ENCODE measurements at regions not wholly inside any gene's neighbourhood (a gene's known extent, or its start where the extent isn't known, plus 50 kb on each side); places are given as distances from the start of the nearest gene placed in this dataset.

DNA sequence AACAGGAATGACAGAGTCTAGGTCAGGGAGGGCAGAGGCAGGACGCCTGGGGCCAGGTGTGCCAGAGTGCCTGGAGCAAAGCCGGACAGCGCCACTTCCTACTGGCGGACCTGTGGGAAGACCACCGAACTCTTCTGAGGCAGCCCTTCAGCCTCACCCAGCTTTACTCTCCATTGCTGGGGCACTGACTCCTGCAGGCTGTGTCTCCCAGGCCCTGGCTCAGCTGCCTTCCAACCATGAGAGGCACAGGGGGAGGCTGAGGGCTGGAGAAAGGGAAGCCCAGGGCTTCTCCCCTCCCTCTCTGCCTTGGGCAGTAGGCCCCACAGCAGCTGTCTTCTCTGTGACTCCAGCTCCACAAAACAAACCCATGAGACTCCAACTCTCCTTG, 139.6 kb upstream of the UNC5B start:
- DNase-seq: no peak

- DNase-seq: no peak
These were observed 138.8 kb upstream of the UNC5B start for GRCh38 chr10:71073451-71074175.

GRCh38 chr10:71074176-71074755, 138.1 kb upstream of the UNC5B start:
- no peak for DNase-seq

GRCh38 chr10:71075086-71075758, 137.1 kb upstream of the UNC5B start:
- no peak for DNase-seq

DNA sequence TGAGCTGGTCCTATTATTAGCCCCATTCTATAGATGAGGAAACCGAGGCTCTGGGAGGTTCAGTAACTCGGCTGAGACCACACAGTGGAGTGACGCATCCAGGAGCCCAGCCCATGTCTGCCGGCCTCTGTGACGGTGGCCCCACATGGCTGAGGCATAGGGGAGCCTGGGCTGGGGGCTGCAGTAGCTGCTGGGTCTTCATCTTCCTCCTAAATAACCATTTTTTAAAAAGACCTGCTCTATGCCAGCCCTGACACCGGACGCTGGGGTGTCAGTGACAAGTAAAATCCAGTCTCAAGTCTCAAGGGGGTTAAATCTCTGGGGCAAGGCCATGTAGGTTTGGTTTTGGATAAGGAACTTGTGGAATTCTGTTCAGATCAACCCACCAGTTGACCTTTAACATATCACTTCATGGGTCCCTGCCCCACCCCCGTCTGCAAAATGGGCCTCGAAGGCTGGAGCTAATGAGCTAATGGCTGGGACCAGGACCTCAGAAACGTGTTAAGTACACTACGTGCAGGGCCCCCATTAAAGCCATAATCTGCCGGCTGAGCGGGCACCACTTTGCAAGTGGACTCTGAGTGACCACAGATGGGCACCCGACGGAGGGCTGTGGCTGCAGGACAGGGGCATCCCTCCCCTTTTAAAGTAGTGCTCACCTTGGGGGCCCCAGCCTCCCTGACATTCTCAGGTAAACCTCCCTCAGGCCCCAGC, 136.5 kb upstream of the UNC5B start:
- no peak for DNase-seq

DNA sequence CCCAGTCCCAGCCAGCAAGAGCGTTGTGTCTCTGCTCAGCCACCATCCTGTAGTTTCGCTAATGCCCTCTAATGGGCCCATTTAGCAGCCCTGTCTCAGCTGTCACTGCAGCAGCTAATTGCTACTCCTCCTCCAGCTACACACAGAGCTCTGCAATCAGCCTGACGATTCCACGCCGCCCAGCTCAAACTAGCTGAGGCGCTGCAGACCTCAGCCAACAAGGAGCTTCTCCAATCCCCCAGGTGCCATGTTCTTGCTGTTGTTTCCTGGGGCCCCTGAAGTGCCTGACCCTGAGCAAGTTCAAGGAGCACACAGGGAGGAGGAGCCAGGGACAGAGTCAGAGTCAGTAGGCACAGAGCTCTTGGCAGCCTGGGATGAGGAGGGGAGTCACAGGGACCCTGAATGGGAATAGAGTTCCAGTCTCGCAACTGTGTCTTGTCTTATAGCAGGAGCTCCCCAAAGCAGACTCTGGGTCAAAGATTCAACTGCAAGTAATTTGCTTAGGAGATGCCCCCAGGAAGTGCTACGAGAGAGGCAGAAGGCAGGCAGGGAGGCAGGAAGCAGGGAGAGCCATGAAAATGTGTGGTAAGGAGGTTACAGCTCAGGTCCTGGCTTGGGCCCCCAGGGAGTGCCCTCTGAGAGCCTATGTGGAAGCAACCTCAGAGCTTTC, 135.8 kb upstream of the UNC5B start:
- DNase-seq: no peak

- no peak for DNase-seq
These were observed 135.2 kb upstream of the UNC5B start for GRCh38 chr10:71077143-71077581.

GRCh38 chr10:71077796-71078453, 134.4 kb upstream of the UNC5B start:
- DNase-seq: no peak

DNA sequence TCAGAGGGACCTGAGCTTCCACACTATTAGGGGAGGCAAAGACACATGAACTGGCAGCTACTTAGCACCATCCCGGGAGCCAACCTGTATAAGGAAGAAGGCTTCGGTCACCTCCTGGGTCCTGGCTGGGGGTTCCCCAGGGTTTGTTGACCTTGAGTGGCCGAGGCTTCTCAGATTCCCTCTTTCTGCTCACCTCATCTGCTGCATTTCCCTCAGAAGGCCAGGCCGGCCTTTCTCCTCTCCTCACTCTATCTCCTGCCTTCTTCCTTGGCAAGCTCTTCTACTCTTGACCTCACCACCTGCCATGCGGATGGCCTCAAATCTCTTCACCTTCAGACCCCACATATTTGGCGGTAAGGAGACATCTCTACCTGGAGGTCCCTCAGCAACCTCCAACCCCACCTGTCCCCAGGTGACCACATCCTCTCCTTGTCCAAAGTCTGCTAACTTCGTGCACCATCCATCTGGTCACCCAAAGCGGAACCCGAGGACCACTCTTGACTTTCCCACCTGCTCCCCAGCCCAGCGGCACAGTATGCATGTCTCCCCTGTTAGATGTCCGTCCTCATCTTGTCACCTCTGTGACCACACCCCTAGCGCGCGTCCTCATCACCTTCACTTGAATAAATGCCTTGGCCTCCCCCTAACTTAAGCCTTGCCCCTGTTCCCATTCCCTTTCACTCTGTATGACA, 133.8 kb upstream of the UNC5B start:
- no peak for DNase-seq

- DNase-seq: no peak
These were observed 132.5 kb upstream of the UNC5B start for GRCh38 chr10:71079761-71080380.

- DNase-seq: no peak
These were observed 131.8 kb upstream of the UNC5B start for GRCh38 chr10:71080381-71081228.

- no peak for DNase-seq
These were observed 131.2 kb upstream of the UNC5B start for GRCh38 chr10:71081229-71081560.

DNA sequence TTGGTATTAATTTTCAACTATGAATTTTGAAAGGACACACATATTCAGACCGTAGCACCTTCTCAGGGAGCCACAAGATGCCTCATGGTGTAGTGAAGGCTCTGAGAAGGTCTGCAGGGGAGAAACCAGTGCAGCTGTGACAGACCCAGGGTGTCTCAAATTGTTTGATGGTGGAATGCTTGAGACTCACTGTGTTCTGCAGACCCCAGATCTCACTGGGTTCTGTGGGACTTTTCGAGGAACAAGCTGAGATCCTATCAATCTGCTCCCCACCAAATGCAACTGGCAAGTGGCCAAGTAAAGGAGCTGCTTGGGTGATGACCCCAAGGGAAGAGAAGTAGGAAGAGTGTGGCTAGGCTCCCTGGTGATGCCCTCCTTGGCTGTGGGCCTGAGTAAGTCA, 130.5 kb upstream of the UNC5B start:
- no peak for DNase-seq

GRCh38 chr10:71082960-71083715, 129.2 kb upstream of the UNC5B start:
- DNase-seq: no peak

GRCh38 chr10:71083716-71083975, 128.7 kb upstream of the UNC5B start:
- no peak for DNase-seq

DNA sequence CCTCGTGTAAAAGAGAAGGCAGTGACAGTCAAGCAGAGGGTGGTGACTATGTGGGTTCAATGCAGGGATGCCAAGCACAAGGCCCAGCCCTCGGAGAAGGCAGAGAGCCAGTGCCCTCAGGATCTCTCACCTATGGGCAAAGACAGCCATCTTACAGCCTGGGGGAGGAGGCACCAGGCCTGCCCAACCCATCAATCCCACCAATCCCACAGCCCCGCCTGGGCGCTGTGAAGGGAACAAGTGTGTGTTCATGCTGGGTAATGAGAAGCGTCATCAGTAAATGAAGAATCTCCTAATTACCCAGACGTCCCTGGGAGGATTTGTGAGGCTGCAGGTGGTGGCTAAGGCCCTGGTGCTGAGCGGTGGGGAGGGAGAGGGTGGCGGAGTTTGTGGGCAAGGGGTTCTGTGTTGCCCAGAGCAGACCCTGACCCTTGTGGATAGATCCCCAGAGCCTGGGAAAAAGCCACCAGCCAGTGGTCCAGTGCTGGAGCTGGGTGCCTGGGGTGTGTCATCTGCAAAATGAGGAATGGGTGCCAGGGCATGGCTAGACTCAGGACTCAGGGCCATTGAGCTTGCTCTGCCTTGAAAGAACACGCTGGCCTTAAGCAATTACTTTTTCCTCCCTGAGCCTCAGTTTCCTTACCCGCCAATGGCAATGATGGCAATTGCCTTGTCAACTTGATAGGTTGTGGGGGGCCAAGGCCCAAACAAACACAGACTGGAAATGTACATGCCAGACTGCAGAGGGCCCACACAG, 128.1 kb upstream of the UNC5B start:
- no peak for DNase-seq

DNA sequence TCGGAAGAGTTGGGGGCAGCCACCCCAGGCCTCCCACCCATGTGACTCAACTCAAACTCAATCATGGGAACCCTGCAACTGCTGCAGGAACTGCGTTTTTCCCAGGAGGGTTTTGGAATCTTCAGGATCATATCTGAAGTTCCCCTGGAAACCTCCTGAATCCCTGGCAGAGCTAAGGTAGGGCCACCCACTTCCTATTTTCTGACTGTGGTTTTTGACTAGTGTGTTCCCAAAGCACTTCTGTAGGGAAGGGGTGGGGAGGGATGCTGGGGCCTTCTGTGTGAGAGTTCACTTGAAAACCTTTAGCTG, 127.6 kb upstream of the UNC5B start:
- DNase-seq: no peak

GRCh38 chr10:71085689-71086438, 126.5 kb upstream of the UNC5B start:
- no peak for DNase-seq

All from activated gamma-delta T cell treated with Interleukin-2 at 50 U/mL for 16 hours (primary cell).